NCI-H1092 (cell line): ENCODE measurements at regions not wholly inside any gene's neighbourhood (a gene's known extent, or its start where the extent isn't known, plus 50 kb on each side); places are given as distances from the start of the nearest gene placed in this dataset.

Source experiments
- DNase-seq: peaks from one replicate; lab custom pipeline; 2025; lab: John Stamatoyannopoulos, UW

DNA sequence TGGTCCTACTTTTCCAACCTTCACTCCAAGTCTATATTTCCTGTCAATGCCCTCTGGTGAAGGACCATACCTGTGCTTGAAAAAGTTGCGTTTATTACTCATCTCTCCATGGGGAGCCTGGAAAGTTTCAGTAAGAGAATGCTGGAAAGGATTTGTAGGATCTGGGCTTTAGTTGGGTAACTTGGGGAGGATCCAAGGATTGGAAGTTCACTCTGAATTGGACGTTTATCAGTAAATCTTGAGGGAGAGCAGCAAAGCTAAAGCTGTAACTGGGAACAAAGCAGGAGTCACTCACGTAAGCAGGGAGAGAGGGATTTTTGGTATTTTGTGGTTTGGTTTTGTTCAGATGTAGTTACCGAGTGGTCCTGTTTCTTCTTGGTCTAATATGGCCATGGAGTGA lies 51.4 kb upstream of the NPVF start:
- no peak for DNase-seq

DNA sequence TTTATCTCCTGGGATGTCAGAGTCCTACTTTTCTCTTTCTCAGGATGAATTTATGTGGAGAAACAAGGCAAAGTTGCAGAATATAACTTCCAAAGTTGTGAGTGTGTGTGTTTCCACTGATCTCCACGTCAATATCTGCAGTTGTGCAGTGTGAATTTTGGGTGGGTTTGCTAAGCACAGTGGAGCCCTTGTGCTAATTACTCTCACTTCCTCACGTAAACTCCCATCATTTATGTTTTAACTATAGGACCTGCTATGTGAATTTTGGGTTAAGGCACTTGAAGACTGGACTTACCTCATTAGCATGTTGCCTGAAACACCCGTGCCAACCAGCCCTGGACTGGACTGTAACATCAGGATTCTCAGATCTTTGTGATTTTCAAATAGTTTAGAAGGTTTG lies 51.9 kb upstream of the NPVF start:
- no peak for DNase-seq

DNA sequence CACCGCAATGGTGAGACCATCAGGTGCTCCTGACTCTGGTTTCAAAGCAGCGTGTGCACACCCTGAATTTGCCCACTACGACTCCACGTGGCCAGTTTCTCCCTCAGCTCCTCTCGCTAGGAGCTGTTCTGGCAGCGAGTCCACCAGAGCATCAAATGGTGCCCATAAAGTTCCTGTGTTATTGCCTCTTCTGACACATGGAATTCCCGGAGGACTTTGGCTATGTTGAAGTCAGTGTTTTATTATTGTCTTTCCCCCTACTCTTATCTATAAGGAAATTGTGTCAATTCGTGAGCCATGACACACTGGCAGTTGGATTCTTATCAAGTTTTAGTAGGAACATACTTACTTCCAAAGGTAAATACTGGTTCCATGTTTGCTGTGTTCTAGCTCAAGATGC lies 53.9 kb upstream of the NPVF start:
- no peak for DNase-seq

DNA sequence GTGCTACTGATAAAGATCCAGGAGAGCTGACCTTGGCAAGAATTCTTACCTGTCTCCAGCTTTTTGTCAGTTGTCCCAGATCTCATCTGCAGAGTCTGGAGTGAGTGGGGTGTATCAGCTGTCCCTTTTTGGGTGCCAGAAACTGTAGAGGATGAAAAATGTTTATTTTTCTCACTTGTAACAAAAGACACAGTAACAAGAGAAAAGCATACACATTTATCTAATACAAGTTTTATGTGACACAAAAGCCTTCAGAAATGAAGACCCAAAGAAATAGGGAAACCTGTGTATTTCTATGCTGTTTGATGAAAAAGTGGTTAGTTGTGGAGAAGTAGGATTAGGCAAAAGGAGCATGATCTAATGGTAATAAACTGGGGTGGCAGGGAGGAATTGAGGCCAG lies 58.5 kb upstream of the NPVF start:
- DNase-seq = no peak

DNA sequence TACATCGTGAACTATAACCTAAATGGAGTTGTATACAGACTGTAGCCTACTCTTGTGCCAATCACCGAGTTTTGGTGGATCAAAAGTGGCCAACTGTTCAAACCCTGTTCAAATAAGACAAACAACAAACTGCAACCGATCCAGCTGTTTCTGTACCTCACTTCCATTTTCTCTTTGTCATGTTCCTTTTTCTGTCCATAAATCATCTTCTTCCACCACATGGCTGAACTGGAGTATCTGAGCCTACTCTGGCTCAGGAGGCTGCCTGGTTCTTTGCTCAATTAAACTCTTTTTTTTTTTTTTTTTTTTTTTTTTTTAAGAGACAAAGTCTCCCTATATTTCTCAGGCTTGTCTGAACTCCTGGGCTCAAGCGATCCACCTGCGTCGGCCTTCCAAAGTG lies 59.0 kb upstream of the NPVF start:
- no peak for DNase-seq

DNA sequence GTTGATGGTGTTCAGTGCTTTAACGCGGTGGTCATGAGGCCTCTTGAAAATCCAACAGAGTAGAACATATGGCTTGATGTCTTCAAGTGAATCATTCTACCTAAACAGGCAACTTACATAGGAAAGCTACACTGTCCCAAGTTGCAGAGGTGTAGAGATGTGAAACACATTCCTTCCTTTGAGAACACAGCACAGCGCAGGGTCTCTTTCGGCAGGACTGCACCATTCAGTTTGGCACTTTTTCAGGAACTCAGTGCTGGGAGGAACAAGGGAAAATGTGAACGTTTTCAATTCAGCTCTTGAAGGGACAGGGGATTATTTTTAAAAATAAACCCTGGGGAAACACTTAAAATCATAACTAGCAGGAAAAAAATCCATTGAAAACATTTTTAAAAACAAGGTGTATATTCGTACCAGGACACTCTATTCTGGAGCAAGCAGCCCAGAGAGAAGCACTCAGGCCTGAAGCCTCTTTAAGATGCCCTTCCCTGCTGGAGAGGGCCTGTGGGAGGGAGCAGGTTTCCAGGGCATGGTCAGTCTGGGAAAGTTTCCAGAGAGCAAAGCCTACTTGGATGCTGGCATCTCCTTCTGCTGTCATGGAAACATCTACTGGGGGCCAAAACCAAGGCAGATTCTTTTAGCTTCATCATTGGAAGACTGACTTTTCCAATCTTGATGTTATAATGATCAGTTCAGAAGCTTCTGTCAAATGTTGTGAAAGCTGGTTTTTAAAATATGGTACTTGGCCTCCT lies 60.4 kb upstream of the NPVF start:
- DNase-seq = no peak

DNA sequence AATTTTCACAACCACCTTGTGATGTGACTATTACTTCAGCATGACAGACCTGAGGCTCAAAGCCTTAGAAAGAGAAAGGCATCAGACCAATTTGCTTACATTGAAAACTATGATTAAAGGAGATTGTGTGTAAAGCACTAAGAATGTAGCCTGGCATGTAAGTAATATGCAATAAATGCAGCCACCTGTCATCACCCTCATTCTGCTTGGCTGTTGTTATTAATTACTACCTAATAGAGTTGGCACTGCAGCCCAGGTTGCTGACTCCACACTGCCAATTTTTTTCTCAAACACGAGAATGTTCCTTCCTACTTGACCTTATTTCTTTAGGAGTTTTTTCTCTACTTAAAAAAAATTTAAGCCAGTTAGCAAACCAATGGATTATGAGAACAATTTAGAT lies 61.2 kb upstream of the NPVF start:
- DNase-seq = no peak

DNA sequence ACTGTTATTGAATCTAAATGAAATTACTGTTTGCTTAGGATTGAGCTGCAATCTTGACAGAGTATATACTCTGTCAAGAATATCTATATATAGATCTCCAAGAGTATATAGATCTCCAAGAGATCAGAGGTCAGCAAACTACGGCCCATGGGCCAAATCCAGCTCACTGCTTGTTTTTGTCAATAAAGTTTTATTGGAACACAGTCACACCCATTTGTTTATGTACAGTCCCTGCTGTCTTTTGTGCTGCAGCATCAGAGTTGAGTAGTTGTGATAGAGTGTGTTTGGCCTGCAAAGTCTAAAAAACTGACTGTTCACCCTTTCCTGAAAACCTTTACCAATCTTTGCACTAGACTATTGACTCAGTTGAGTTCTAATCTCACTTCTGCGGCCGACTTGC lies 66.3 kb upstream of the NPVF start:
- no peak for DNase-seq

DNA sequence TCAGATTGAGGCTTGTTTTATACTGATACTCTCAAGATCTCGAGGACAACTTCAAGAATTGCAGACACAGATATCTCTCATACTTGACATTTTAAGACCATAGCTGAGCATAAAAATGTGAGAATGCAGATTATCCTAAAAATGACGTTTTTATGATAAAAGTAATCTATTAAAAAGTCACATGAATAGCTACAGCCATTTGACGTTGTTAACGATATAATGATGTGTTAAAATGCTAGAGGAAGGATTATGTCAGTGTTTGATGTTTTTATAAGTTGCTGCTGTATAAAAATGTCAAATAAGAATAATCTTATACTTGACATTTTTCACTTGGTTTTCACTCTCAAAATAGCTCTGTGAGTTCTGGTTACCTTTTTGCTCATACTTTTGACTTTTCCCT lies 67.1 kb upstream of the NPVF start:
- no peak for DNase-seq

DNA sequence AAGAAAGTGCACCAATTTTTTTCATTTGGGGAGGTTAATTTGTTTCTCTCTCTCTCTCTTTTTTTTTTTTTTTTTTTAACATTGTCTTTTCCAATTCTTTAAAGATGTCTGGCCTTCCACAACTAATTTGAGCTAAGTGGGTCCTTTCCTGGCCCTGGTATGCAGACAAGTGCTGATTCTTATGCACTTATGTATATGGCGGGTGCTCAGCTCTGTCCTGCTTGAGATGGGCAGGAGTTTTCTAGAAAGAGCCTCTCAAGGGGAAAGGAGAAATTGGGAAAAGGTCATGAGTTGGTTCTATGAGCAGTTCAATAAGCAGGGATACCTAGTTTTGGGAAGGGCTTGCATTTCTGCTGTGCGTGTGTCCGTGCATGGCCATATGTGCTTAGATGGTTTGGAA lies 67.8 kb upstream of the NPVF start:
- no peak for DNase-seq

DNA sequence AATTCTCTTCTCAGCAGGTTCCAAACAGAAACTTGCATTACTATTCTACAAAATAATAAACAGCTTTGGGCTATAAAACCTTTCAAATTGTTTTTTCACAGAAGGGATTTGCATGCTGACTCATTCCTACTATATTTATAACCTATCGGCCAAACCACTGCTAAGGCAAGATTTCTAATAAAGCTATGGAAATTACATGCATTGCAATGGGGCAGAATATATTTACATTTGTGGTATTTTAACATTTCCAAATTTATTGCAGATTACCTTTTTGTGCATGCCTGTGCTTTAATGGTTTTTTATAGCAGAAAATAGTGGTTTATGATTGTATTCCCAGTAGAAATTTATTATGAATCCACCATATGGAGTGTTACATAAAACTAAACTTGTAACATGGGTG lies 69.0 kb upstream of the NPVF start:
- no peak for DNase-seq

DNA sequence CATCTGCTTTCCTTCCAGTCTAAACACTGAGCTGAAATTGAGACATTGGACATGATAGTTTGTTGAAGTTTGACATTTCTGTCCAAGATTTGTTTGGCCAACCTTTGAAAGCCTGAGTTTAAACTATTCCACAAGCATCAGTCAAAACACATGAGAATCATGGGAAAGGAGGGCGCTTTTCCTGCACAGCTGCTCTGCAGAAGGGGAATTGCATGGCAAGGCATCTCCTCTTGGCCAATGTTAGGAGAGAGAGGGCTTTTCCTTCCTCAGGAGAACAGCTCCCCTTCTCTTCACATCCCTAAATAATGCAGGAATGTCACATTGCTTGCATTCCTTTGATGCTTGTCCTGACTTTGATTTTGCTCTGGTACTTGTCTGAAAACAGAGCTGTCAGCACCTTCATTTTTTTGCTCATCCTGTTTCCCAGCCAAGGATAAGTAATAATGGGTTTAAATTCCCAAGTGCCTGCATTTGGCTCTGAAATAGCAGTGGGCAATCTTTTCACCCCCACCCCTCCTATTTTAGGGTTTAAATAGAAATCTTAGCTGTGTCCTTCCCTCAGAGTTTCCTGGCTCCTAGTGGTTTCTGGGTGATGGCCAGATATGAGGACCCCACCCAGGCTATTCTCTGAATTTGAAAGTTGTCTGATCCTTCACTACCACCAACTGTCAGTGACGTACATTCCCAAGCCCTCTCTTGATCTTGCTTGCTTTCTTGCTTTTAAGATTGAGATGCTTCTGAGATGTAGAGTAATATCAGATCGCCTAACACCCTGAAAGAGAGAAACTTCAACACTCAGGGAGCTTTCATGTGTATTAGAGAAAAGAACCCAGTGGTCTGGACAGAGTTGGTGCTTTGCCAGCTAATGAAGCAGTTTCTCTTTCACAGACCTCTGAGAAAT lies 75.2 kb upstream of the NPVF start:
- no peak for DNase-seq

DNA sequence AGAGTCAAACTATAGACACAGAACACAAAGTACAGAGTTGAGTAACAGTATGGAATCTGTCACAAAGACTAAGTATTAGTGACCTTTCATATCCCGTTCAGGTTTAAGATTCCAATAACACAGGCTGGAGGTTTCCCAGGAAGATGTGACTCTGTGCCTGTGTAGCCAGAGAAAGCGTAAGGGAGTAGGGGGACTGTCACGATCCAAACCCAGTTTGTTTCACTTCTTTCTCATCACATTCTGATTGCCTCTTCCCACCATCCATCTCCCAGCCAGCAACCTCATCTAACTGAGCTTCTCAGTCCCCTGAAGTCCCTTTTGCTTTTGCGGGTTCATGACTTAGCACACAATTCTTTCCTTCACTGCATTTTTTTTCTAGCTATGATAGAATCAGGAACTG lies 76.4 kb upstream of the NPVF start:
- no peak for DNase-seq

DNA sequence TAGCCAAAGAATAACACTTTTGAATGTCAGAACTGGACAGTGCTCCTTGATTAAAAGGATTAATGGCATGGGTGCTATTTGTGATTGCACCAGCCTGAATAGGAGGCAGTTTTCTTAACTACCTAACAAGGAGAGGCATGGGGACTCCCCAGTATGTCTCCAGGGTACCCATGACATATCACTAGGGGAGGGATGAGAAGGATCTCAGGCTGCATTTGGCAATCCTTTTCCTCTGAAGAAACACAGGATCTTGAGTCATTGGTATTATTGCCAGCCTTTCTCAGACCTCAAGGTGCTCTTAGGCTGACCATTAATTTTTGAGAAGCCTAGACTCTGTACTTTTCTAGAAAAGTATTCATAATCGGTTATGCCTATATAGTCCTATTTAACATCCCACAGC lies 77.5 kb upstream of the NPVF start:
- DNase-seq = no peak

DNA sequence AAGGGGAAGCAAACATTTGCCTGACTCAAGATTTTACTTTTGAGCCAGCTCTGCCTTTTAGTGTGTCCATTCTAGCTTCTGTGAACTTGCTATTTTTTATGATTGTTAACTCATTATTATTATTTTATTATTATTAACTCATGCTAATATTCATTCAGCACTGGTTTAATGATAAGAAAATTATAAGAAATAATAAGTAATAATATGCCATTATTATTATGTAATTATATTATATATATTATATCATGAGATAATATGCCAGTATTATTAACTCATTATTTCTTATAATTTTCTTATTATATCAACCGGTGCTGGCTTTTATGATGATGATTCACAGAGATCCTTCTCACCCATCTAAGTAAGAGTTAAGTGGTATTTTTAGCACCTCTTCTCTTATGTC lies 79.3 kb upstream of the NPVF start:
- no peak for DNase-seq

DNA sequence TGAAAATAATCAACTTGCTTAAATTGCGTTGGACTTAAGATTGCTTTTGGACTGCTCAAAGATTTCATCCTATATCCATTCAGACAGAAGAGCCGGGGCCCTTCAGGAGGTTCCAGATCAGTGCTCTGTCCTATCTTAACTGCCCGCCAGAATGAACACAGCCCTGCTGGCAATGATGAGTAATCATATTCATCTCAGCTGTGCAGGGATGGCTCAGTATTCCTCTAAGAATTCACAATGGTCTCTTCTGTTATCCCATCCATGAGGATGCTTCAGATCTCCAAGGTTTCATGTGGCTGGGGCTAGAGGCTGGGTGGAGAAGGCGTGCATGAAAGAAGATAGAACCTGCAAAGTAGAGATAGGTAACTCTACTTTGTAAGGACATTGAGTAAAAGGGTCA lies 80.0 kb upstream of the NPVF start:
- no peak for DNase-seq

DNA sequence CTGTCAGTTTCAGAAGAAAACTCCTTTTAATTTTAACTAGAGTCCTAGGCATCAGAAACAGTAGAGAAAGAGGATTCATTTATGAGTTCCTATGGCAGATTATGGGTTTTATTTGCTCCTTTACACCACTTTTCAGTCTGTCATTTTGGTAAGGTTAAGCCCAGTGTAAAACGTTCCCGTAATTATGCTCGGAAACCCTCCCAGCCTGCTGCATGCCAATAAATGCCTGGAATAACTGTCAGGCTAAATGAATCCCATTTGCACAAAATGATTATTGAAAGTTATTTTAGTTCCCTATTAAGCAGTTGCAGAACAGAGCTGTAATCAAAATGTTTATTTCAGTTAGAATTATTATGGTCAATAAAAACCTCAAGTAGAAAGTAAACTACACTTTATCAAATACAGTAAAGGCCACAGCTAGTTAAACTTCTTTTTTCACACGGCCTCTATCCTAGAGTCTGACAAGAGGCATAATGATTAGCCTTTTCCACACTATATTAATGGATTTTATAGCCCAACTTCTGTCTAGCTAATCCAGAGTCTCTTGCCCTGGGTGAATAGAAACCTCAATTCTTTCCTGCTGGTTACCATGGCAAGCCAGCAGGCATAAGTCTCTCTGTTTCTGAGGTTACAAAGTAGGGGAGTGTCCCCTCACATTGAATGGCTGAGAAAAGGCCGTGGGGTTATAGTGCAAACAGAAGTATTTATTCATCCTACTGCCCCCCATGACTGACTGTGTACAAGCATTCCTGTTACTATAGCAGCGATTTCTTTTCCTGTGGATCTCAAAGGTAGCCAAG lies 80.8 kb upstream of the NPVF start:
- DNase-seq = no peak

DNA sequence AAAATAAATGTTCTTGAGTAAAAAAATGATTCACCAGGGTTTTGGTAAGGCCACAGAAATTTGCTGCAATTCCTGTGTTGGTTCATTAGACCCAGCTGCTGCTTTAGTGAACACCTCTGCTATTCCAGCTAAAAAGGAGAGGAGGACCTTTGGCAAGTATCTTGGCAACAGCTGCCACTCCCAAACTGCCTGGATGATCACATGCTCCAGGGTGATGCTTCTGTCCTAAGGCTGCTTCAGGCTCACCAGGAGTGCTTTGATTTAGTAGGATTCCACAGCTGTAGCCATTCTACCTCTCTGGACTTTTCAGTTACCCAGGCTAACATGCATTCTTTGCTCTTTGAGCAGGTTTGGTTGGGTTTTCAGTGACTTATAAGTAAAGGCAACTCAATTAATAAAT lies 82.6 kb upstream of the NPVF start:
- no peak for DNase-seq

DNA sequence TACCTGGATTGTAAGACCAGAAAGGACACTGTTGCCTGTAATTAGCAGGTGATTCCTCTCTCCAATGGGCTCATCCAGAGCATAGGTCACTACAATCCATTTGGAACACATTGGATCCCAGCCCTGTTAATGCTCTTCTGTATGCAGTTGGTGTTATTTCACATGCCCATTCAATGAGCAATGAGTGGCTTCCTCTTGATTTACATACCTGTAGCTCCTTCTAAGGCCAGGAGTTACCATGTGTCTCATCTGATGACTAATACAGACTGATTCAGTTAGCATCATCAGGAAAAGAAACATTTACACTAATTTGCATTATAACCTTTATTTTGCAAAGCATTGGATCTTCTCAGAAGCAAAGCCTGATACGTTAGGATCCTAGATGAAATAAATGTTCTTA lies 83.1 kb upstream of the NPVF start:
- no peak for DNase-seq

DNA sequence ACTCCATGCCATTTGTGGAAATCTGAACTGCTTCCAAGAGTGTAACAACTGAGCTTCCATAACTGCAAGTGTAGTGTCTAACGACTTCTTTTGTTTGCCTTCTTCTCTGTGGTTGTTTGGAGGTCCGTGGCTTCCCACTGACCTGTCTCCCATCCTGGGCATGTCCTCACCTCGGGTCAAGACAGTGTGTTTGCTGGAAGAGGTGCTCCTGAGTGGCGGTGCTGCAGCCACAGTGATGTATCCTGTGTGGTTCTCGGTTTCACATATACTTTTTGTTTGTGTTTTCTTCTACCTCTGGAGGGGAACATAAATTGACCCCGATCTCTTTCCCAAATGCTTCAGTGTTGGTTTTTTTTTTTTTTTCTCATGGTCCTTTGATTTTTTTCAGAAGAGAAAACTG lies 84.7 kb upstream of the NPVF start:
- no peak for DNase-seq

DNA sequence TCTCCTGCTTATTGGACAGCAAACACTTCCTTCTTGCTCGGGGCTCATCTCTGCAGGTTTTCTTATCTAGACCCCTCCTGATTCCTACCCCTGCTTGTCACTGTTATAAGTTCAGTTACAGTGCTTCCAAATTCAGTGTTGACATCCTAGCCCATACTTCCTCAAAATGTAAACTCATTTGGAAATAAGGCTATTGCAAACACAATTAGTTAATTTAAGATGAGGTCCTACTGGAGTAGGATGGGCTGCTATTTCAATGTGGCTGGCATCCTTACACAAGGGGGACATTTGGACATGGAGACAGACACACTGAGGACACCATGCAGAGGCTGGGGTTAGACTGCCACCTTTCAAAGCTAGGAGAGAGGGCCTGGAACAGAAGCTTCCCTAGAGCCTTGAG lies 85.2 kb upstream of the NPVF start:
- no peak for DNase-seq

DNA sequence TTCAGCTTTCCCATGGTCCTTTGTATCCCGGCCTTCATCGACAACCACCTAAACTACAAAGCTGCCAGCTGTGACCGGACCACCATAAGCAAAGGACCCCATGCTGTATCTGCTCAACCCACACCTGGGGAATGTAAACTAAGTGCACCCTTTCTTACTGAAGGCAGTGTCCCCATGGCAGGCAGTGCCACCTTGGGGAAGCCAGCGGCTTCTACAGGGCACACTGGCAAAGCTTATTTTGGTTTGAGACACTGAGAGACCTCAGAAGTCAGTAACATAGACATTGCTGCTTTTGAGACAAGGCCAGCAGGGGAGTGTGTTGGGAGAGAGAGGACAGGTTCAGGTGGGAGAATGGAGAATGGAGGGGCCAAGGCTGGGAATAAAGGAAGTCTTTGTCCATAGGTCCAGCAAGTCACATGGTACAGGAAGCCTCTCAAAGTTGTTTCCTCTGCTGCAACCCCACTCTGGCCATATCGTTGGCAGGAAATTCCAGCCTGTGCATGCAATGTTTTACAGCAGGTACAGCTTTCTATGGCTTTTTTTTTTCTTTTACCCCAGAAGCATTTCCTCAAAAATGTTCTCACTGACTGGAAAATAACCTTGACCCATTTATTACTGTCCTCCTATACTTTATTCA lies 85.9 kb upstream of the NPVF start:
- DNase-seq = no peak
